ENCODE measurements at regions not wholly inside any gene's neighbourhood (a gene's known extent, or its start where the extent isn't known, plus 50 kb on each side); places are given as distances from the start of the nearest gene placed in this dataset.

- no peak for TF ChIP-seq POLR2A (IDR thresholded peaks at IDR 0.05; ENCODE audit: low read depth, low read length)
- TF ChIP-seq POLR2AphosphoS5 (IDR thresholded peaks at IDR 0.05; ENCODE audit: low read depth, low read length), result no peak
- no peak for TF ChIP-seq TAF1 (IDR thresholded peaks at IDR 0.05; ENCODE audit: borderline replicate concordance, low read depth, low read length)
These were observed 377.1 kb upstream of the LCORL start for GRCh38 chr4:18398661-18399060.
